ENCODE measurements at regions not wholly inside any gene's neighbourhood (a gene's known extent, or its start where the extent isn't known, plus 50 kb on each side); places are given as distances from the start of the nearest gene placed in this dataset.

DNA sequence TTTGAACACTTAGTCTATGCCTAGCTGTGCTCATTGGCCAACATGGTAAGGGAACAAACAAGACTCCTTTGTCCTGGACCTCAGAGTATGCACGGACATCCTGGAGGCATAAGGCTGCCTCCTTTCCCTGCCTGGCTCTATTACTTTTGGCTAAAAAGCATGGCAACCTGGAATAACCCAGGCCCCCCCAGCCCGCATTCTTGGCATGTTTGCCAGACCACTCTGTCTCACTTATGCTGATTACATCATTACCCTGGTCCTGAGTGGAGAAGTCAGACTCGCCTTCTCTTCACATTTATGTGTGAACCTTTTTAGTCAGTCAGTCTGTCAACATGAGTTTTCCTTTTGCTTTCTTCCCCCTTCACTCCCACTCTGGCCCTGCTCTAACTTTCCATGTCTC is 58.0 kb upstream of the ELK3 start:
- DNase-seq = no peak

DNA sequence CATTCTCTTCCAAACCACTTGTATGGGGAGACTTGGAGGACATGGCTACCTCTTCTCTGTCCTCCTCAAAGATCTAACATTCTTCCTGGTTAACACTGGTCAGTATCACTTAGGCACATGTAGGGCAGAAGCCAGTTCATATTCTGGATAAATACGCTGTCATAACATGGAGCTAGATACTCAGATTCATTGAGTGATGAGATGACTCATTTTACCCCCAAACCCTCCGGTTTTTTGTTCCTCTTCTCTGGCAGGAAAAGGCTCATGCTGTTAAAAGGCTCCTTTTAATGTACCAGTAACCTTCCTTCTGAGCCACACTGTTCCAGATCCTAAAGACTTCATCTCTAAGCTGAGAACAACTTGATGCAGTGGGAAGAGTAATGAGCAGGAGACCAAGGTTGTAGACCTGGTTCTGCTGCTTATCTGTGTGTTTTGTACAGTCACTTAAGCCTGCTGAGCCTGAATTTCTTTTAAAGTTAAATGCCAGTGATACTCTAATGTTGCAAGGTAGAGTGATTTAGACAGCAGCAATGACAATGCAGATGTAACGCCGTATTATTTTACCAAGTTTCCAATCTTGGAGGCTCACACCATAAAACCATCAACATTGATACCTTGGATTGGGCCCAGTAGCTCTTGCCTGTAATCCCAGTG is 57.3 kb upstream of the ELK3 start:
- DNase-seq = no peak

DNA sequence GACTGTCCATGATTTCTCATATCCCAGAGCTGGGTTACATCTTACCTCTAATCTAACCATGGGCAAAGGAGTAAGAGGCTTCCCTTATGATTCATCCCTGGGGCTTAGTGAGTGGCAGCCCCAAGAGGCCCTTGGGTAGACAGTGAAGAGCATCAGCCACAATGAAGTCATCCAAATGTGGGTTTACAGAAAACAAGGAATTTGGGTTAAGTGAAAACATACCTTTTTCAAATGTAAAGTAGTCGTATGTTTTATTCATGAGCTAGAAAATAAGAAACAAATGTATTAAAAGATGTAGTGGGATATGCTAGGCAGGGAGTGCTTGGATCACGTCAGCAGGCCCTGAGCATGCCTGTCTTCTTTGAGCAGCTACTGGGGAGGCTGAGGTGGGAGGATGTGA is 54.0 kb upstream of the ELK3 start:
- DNase-seq = no peak

DNA sequence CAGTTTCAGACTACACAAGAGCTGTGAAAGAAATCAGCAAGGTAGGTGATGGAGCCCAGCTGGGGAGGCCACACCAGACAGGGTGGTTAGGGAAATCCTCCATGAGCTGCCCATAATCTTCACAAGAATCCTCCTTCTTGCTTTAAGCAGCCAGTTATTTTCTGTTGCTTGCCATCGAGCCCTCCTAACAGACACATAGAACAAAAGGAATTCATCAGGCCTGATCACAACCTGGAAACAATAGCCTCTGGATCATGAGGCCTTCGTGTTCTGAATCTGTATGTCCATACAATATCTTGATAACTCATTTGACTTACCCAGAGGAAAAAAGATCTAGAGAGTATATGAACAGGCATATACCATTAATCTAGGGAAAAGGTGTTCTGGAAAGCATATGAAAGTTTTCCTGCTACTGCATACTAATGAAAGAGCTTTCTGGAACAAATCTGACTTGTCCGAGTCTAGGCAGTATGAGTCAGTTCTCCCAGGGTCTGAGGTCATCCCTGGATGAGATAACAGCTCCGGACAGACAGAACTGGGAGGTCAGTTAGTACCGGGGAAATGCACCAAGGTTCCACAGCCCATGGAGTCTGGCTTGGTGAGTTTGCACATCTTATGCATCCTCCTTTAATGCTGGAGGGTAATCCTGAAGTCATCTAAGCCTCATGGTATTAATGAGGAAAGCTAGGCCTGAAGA is 52.8 kb upstream of the ELK3 start:
- DNase-seq = no peak

DNA sequence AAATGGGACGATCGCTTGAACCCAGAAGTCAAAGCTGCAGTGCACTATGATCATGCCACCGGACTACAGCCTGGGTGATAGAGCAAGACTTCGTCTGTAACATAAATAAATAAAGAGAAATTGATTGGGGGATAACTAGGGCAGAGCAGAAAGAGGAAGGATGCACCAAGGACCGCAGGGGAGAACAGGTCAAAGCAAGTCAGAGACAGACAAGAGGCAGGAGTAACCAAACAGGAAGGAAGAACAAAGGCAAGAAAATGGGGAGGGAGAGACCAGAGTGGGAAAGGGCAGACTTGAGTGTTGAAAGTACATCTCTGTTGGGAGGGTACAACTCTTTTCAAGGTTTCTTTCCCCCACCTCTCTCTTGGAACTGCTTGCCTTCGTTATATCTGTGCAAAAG is 50.8 kb upstream of the ELK3 start:
- no peak for DNase-seq

DNA sequence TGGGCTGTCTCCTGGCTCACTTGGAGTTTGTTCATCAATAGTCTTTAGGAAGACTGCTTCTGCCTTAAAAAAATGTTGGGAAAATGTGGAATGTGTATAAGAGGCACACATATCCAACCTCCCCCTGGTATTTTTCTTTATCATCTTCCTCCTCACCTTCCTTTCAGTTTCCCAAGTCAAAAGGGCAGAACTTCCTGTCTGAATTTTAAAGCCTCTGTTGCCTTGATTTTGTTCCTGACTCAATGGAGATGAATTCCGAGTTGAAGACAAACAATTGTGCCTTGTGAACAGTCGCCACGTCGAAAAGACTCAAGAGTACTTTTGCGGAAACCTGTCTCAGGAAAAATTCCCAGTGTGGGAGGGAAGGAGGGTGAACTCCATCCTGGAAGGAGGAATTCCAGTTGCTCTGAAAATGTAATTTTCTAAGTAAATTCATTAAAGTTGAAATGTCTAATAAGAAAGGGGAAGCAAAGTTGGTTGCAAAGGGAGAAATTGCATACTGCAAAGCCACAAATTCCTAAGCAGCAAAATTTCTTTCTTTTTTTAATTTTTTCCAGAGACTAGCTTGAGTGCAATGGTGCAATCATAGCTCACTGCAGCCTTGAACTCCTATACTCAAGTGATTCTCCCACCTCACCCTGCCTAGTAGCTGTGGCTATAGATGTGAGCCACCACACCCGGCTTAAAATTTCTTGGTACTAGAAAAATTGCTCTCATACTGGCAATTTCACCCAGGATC is 50.2 kb upstream of the ELK3 start:
- no peak for DNase-seq

All from activated T-cell treated with anti-CD3 and anti-CD28 coated beads for 4 hours (primary cell).